Breast epithelium (tissue), 3 donors: ENCODE measurements at regions not wholly inside any gene's neighbourhood (a gene's known extent, or its start where the extent isn't known, plus 50 kb on each side); places are given as distances from the start of the nearest gene placed in this dataset.
"Not testable (repeated sequence)": the region's sequence is repeated elsewhere in the genome, so short reads cannot be mapped to it uniquely, and the experiment has no call there.

Experiments used
- CTCF ChIP-seq, 3 donors: fragments of 450-650 bp; IDR thresholded peaks; one replicate each; pipeline ENCODE4 v1.5.1; 2016 to 2017; ENCODE audit warnings: antibody characterized with exemption in 3 of 3, mild to moderate bottlenecking in 3 of 3, moderate library complexity in 3 of 3
- POLR2AphosphoS5 ChIP-seq, 3 donors: sonication (generic); formaldehyde crosslinking; IDR thresholded peaks; one replicate each; pipeline ENCODE4 v1.6.1; 2017; ENCODE audit warnings: antibody characterized with exemption in 3 of 3

- not testable (repeated sequence) for TF ChIP-seq CTCF, POLR2AphosphoS5 (IDR thresholded peaks at IDR 0.05)
Measured at GRCh38 chr15:84421513-84422181, 179.2 kb upstream of the ZSCAN2 start.
